ENCODE measurements at regions not wholly inside any gene's neighbourhood (a gene's known extent, or its start where the extent isn't known, plus 50 kb on each side); places are given as distances from the start of the nearest gene placed in this dataset.

GRCh38 chr6:15080895-15081294 lies 165.0 kb upstream of the JARID2 start:
- no peak for TF ChIP-seq CTCF (IDR thresholded peaks at IDR 0.05; ENCODE audit: low read depth, low read length)
- no peak overlapping the region for H3K4me3 ChIP-seq (replicated peaks in 1 of 2; ENCODE audit: low read depth in 2 of 2, low read length in 2 of 2)
- no peak for DNase-seq (ENCODE audit: low read depth in 2 of 2)

- TF ChIP-seq CTCF (IDR thresholded peaks at IDR 0.05; ENCODE audit: low read depth, low read length): no peak
- no peak for DNase-seq (ENCODE audit: low read depth in 2 of 2)
These were observed 164.4 kb upstream of the JARID2 start for GRCh38 chr6:15081447-15081846.

GRCh38 chr6:15082708-15083107 lies 163.2 kb upstream of the JARID2 start:
- no peak for TF ChIP-seq CTCF (IDR thresholded peaks at IDR 0.05; ENCODE audit: low read depth, low read length)
- no peak overlapping the region for H3K4me3 ChIP-seq (replicated peaks in 1 of 2; ENCODE audit: low read depth in 2 of 2, low read length in 2 of 2)
- no peak for DNase-seq (ENCODE audit: low read depth in 2 of 2)

More at GRCh38 chr6:15081447-15081846, 164.4 kb upstream of the JARID2 start:
- no peak overlapping the region for H3K4me3 ChIP-seq (replicated peaks in 1 of 2; ENCODE audit: low read depth in 2 of 2, low read length in 2 of 2)

- no peak overlapping the region for H3K4me3 ChIP-seq (replicated peaks in 1 of 2; ENCODE audit: low read depth in 2 of 2, low read length in 2 of 2)
- no peak for DNase-seq (ENCODE audit: low read depth in 2 of 2)
- TF ChIP-seq CTCF (IDR thresholded peaks at IDR 0.05; ENCODE audit: low read depth, low read length): no peak
These were observed 159.3 kb upstream of the JARID2 start for GRCh38 chr6:15086348-15087158.

GRCh38 chr6:15087186-15087589 lies 158.7 kb upstream of the JARID2 start:
- no peak for TF ChIP-seq CTCF (IDR thresholded peaks at IDR 0.05; ENCODE audit: low read depth, low read length)
- DNase-seq (ENCODE audit: low read depth in 2 of 2): no peak

GRCh38 chr6:15088904-15089568 lies 156.8 kb upstream of the JARID2 start:
- TF ChIP-seq CTCF (IDR thresholded peaks at IDR 0.05; ENCODE audit: low read depth, low read length): no peak
- H3K4me3 ChIP-seq (replicated peaks in 1 of 2; ENCODE audit: low read depth in 2 of 2, low read length in 2 of 2): no peak overlapping the region
- DNase-seq (ENCODE audit: low read depth in 2 of 2): no peak

More at GRCh38 chr6:15087186-15087589, 158.7 kb upstream of the JARID2 start:
- no peak overlapping the region for H3K4me3 ChIP-seq (replicated peaks in 1 of 2; ENCODE audit: low read depth in 2 of 2, low read length in 2 of 2)
